CD1c-positive myeloid dendritic cell (primary cell): ENCODE measurements at regions not wholly inside any gene's neighbourhood (a gene's known extent, or its start where the extent isn't known, plus 50 kb on each side); places are given as distances from the start of the nearest gene placed in this dataset.
A peak's percentile ranks its signal among the peaks of the same experiment; 100 is the strongest.

ENCODE experiments used
- DNase-seq: peaks from one replicate; pipeline ENCODE4 v3.0.0-alpha.2; 2016; ENCODE audit errors: extremely low spot score

DNA sequence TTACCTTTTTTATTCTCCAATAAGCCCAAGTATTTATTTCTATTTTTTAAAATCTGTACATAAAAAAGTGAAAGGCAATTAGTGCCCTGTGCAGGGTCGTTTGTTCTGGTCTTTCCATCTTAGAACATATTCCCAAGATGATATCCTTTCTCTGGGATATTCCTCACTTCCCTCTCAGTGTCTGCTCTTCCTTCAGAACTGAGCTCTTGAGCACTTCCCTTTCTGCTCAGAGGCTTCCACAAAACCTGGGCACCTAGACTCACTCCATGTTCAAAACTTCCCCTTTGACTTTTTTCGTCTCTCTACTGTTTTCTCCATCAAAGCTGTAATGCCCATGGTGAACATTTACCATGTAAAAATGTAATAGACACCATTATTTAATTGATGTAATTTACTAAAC lies 296.5 kb upstream of the TCF4 start:
- DNase-seq = no peak

GRCh38 chr18:55880617-55881016 lies 292.6 kb upstream of the TCF4 start:
- no peak for DNase-seq

- no peak for DNase-seq
These were observed 291.3 kb upstream of the TCF4 start for GRCh38 chr18:55879331-55879730.

DNA sequence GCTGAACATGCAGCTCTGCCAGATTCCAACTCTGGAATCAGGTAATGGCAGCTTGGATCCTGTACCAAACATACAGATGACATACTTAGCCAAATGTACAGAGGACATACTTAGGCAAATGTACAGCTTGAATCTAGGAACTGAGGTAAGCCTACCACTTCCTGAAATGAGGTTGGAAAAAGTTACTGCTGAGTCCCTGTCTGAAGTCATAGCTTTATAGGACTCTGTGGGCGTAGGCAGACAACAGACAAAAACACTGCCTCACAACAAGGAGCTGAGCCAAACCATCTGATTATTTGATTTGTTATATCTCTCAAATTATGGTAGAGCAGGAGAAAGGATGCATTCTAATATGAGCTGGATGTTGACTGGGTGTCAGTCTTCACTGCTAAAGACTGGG lies 290.2 kb upstream of the TCF4 start:
- peak; percentile 53 for DNase-seq

DNA sequence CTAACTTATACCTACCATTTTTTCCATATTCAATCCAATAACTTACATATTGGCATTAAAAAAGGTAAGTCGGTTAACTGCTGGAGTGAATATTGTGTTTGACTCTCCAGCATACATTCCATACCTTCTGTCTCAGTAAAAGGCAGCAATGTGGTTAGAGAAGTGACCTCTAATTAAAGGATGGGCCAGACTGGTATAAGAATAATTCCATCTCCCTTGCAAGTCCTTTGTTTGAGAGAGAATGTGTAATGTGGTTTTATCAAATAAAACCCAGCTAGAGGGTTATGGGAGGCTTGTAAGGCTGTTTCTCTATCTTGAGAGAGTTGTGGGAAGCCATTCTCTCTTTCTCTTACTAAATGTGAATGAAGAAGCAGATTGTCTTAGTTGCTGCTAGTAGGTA lies 289.3 kb upstream of the TCF4 start:
- DNase-seq = no peak

DNA sequence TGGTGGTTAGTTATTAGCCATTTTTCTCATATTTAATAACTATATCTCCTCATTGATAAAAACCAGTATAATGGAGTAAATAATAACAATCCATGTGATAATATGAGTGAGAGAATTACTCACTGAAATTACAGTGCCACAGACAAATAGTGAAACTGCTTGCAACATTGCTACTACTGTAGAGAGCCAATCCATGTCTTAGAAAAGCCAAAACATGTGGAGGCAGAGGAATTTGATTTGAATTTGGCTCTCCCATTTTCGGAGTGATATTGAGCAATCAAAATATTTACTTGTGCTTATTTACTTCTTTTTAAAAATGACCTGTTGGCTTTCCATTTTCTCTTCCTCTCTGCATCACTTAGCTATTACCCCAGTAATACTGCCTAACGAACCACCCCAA lies 288.3 kb upstream of the TCF4 start:
- DNase-seq = no peak

DNA sequence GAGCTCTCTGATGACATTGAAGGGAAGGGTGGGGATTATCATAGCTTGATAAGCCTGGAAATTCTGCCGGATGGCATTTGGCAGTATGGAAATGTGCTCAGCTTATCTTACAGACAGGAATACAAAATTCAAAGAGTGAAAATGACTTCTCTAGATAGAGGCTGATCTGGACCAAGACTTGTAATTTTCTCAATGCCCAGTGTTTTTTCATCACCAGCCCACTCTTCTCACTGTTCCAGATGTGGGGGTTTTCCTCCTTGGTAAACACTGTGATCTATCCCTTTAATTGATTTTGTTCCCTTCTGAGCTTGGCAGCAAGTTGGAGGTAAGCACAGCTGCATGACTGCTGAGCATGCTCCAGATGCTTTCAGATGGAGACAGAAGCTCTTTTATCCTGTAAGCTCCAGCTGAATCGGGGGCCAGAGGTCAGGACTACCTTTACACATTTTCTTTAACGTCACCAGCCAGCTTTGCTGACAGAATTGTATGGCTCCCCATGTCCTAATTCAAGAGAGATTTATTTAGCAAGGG lies 287.4 kb upstream of the TCF4 start:
- no peak for DNase-seq

DNA sequence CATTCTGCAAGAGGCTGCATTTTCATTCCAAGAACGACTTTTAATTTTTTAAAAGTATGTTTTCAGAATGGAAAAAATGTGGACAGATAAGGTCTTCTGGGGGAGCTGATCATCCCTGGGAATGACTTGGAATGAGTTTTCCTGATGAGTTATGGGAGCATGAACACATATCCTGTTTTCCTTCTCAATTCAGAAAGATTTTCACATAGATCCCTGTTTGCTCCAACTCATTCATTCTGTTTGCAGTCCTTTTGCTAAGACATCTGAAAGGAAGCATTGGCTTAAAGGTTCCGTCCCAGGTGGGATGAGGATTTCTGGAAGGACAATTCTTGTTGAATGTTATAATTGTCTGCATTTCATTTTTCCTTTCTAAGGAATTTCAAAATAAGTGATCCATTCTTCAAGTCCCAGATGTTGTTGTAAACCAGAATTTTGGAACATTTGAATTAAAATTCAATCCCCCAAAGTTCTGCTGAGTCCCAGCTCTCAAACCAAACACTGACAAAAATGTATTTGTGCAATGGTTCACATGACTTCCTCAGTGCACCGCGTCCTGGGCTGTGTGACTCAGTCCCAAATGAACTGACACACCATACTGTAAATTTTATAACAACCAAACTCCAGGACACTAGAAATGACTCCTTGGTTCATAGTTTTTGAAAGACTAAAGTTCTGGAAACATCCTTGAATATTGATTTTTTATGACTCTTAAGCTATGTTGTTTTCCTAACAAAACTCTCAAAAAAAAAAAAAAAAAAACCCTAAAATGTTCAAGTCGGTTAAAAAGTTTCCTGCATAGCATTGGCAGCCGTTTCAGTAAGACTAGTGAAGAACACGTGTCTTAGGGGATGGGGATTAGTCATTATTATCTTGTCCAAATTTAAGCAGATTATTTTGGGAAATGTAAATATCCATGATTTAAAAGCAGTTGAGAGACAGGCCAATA lies 281.8 kb upstream of the TCF4 start:
- no peak for DNase-seq

- DNase-seq = no peak
These were observed 280.9 kb upstream of the TCF4 start for GRCh38 chr18:55868909-55869308.

DNA sequence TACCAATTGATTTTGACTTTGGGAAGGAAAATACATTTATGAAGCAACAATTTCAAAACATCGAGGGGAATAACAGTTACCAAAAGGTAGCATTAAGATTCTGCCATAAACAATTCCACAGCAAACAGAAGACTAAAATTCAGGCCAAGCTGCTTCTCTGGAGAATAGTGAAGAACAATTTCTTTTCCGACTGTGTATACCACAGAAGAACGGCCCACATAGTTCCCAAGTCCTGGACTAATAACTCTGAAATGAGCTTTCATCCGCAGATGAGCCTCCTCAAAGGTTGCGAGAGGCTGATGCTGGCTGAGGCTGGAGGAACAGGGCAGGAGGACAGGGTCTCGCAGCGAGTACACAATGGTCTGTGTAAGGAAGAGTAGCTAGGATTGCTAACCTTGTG lies 278.9 kb upstream of the TCF4 start:
- DNase-seq = no peak

- DNase-seq = no peak
These were observed 278.0 kb upstream of the TCF4 start for GRCh38 chr18:55866006-55866405.

DNA sequence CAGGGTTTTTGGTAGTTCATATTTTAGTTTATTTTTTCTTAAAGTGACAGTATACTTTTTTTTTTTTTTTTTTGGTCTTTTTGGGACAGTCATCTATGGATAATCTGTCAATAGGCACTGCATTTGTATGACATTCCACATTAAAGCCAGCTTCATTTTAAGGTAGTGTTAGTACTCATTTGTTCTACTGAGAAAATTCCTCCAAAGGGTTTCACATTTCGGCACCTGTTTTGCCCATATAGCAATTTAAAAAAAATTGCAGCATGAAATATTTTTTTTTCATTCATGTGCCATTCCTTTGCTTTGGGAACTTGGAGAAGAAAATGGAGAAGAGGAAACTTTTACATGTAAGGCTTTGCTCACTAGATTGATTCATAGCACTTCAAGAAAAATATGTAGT lies 276.3 kb upstream of the TCF4 start:
- DNase-seq = no peak

GRCh38 chr18:55863876-55864275 lies 275.9 kb upstream of the TCF4 start:
- DNase-seq = no peak

DNA sequence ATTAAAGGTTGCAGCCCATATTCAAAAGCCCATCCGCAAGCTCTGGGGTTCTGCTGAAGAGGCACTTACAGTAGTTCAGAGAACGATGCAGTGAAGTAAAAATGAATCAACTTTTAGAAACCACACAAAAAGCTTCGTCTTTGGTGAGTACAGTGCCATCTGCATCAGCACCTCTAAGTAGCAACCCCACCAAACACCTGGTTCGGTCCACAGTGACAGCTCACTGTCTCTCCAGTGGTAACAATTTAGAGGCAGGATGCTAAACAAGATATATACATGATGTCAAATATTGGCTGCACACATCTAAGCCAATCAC lies 275.4 kb upstream of the TCF4 start:
- no peak for DNase-seq

- DNase-seq = no peak
These were observed 274.9 kb upstream of the TCF4 start for GRCh38 chr18:55862693-55863390.

GRCh38 chr18:55861266-55861665 lies 273.3 kb upstream of the TCF4 start:
- no peak for DNase-seq

DNA sequence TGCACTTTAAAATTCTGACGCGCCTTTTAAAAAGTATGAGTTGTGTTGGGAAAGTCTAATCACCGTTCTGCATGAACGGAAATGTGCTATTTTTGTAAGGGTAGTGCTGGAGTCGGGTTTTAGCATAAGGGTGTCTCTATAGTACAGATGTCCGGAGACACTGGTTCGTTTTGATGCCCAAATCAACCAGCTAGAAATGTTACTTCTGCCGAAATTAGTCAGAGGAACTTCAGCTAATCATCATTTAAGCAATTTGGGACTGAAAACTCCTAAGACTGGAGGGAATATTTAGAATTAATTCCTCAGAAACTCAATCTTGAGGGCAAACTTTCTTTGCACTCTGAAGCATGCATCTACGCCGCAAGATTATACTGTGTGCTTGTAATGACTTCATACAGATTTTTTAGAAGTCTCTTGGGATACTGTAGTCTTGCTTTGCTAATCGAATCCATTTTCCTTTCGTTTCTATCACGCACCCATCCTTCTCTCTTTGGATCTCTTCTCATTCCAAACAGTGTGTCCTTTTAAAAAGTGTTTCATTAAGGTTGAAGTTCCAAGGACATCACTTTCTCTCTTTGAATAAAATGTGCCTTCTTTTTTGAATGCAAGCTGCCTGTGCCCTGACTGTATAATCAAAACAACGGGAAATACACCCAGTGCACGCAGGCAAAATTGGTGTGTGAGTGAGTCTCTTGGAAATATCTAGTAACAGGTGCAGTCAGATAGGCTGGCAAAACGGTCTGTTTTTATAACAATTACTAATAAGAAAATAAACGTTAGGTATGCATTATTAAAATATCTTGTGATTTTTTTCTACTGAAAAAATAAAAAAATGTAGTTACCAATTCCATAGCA lies 270.9 kb upstream of the TCF4 start:
- no peak for DNase-seq

- no peak for DNase-seq
These were observed 270.0 kb upstream of the TCF4 start for GRCh38 chr18:55857956-55858355.

- DNase-seq = no peak
These were observed 269.4 kb upstream of the TCF4 start for GRCh38 chr18:55857409-55857808.

DNA sequence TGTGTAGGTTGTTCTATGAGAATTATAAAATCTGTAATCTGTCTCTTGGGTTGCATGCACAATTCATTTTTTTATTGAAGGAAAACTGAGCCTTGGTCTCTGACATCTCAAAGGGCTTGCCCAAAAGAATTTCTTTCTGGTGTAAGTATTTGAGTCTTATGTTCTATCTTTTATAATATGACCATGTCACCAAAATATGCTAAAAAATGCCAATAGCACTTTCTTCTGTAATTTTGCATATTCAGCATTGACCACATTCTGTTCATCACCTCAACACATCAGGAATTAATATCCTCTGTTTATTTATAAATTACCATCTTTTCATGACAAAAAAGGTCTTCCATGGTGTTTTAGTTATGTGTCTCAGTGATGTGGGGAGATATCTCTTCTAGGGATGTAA lies 268.7 kb upstream of the TCF4 start:
- DNase-seq = no peak

DNA sequence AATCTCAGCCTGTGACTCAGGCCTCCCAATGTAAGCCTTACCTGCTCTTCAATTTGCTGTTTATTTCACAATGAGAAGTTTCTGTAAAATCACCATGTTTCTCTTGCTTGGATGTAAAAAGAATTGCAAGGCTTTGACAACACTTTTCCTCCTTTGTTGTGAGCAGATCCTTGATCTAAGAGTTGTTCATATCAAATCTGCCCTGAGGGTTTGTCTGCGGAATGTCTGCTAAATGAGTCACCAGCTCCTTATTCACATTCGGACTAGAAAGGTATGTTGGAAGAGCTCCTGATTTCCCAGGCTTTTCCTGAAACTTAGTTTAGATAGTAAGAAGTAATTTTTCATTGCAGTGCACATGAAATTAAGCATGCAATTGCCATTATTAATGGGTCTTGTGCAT lies 268.2 kb upstream of the TCF4 start:
- no peak for DNase-seq

- no peak for DNase-seq
These were observed 265.3 kb upstream of the TCF4 start for GRCh38 chr18:55853268-55853667.
